Left lung (tissue), 4 donors: ENCODE measurements at regions not wholly inside any gene's neighbourhood (a gene's known extent, or its start where the extent isn't known, plus 50 kb on each side); places are given as distances from the start of the nearest gene placed in this dataset.

Experiments
- ATAC-seq: fragments of 200-7000 bp; cut with Tn5 transposase; one replicate; pipeline ENCODE4 v1.9.1; 2020; ENCODE audit warnings: moderate library complexity
- DNase-seq, 4 donors: peaks; one replicate each; pipeline ENCODE4 v3.0.0-alpha.2; 2013 to 2020
- H3K27ac ChIP-seq, 2 donors: fragments of 200-600 bp; sonication (generic) in 1 of 2; one replicate each; pipeline versions ENCODE4 v1.5.0 to v1.8.0; 2020 to 2021
- H3K27me3 ChIP-seq, 2 donors: fragments of 200-600 bp; sonication (generic) in 1 of 2; one replicate each; pipeline versions ENCODE4 v1.5.0 to v1.8.0; 2020 to 2021
- H3K36me3 ChIP-seq, 2 donors: fragments of 200-600 bp; sonication (generic) in 1 of 2; one replicate each; pipeline versions ENCODE4 v1.5.0 to v1.8.0; 2020 to 2021
- H3K4me1 ChIP-seq, 2 donors: fragments of 200-600 bp; one replicate each; pipeline ENCODE4 v1.8.0; 2021
- H3K4me3 ChIP-seq, 2 donors: fragments of 200-600 bp; sonication (generic) in 1 of 2; one replicate each; pipeline versions ENCODE4 v1.5.0 to v1.8.0; 2020 to 2021; ENCODE audit warnings: mild to moderate bottlenecking in 1 of 2
- H3K9me3 ChIP-seq, 2 donors: fragments of 200-600 bp; sonication (generic) in 1 of 2; one replicate each; pipeline versions ENCODE4 v1.5.0 to v1.8.0; 2020 to 2021
- CTCF ChIP-seq, 2 donors: fragments of 200-600 bp; sonication (generic) in 1 of 2; IDR thresholded peaks; one replicate each; pipeline versions ENCODE4 v1.5.0 to v1.8.0; 2021; ENCODE audit warnings: antibody characterized with exemption in 2 of 2
- intact Hi-C, 2 donors: fragments of 100-400 bp; cut with DNase I; formaldehyde crosslinking; loops; one replicate each; pipeline versions ENCODE4 v1.11.2 to v1.14.2; 2022
- donor health status: DM: no; HTN: yes; CAD: no.
- donor health status: DM: no; HTN: no; CAD: no.

DNA sequence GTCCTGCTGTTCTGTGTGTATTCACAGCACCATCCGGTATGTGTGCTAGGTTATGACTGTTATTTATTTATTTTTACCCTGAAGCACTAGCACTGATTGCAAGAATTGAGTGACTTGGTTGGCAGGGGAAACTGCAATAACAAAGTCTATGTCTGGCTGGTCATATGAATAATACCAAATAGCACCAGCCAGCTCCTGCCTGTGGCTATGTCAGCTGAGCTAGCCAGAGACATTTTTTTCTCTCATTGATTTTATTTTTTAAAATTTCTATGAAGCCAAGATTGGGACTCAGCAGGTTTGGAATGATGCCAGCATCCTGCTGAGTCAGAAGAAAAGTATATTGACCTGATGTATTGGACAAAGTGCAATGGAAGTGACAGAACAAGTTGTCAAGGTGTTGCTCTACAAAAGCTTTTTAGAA, 188.5 kb upstream of the CDH2 start:
- Histone ChIP-seq H3K4me1 (no peaks in the 10 kb centered on the region), H3K9me3 (no peaks in the 10 kb centered on the region), H3K27ac (no peak overlapping the region), H3K4me3 (no peak overlapping the region), H3K36me3 (no peaks in the 10 kb centered on the region), H3K27me3 (no peaks in the 10 kb centered on the region)
- no peak for TF ChIP-seq CTCF (IDR thresholded peaks at IDR 0.05)
- peak in 1 of 4 donors; percentile 0 for DNase-seq
- intact Hi-C loops = no loop called here
- ATAC-seq = peak; percentile 32

DNA sequence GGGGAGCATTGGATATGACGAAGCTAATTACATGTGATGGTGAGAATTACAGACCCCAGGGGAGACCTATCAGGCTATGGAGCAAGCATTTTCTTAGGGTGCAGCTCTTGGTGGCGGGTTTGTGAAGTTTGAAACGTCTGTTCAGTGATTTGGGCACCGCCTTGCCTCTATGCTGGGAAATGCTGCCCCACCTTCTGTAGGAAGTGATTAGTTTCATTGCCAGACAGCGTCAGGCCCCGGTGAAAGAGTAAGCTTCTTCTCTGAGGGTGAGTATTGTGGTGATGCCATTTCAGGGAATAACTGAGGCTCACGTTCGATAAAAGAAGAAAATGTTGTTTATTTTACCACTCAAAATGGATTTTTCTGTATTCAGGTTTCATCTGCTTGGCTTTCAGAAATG, 186.2 kb upstream of the CDH2 start:
- ATAC-seq (no peak), DNase-seq (no peak)
- H3K4me1 ChIP-seq = no peaks in the 10 kb centered on the region
- H3K4me3 ChIP-seq = no peak overlapping the region
- H3K9me3 ChIP-seq = no peaks in the 10 kb centered on the region
- no peaks in the 10 kb centered on the region for H3K27me3 ChIP-seq
- no peaks in the 10 kb centered on the region for H3K36me3 ChIP-seq
- no peak overlapping the region for H3K27ac ChIP-seq
- intact Hi-C loops = no loop called here
- TF ChIP-seq CTCF (IDR thresholded peaks at IDR 0.05) = no peak

DNA sequence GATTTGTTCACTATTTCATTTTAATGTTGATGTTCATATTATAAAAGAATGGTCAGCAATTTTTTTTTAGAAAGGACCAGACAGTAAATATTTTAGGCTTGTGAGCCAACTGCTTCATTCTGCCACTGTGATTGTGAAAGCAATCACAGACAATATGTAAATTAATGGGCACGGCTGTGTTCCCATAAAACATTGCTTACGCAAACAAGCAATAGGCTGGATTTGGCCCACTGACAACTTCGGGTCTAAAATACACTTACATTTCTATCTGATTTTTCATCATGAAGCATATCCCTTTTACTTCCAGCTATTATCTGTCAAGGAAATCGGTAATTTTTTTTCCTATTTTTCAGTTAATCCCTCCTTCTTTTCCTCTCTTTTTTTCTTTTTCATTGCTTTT, 182.2 kb upstream of the CDH2 start:
- intact Hi-C loops = no loop called here
- Histone ChIP-seq H3K9me3 (no peaks in the 10 kb centered on the region), H3K27ac (no peak overlapping the region), H3K4me1 (no peaks in the 10 kb centered on the region), H3K36me3 (no peaks in the 10 kb centered on the region), H3K27me3 (no peaks in the 10 kb centered on the region), H3K4me3 (no peak overlapping the region)
- no peak for TF ChIP-seq CTCF (IDR thresholded peaks at IDR 0.05)
- DNase-seq (peak in 1 of 4 donors; percentile 8), ATAC-seq (no peak)

DNA sequence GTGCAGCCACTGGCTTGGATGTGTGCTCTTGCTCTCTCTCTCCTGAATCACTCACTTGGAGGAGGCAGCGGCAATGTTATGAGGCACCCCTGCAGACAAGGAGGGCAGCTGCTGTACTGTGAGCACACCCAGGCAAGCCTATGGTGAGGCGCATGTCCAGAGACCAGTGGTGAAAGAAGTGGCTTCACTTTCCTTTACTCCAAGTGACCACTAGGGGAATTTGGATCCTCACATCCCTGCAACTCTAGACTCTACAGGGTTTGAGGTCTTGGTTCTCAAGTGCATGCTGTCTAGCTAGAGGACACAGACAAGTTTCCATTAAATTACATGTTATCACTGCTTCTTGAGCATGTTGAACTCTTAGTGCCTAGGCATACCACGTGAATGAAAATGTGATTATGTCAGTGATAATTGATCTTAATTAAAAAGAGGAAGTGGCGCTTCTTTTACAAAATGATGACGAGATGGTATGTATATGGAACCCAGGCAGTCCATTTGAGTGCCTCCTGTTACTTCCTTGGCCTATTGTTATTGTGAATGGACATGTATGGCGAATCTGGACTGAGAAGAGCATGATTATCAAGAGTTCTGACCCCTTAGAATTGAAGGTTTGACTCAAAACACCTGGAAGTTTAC, 181.0 kb upstream of the CDH2 start:
- intact Hi-C loops = no loop called here
- ATAC-seq = no peak
- Histone ChIP-seq H3K36me3 (no peaks in the 10 kb centered on the region), H3K4me3 (no peak overlapping the region), H3K4me1 (no peaks in the 10 kb centered on the region), H3K27me3 (no peaks in the 10 kb centered on the region), H3K27ac (no peak overlapping the region), H3K9me3 (no peaks in the 10 kb centered on the region)
- peak in 1 of 4 donors; percentile 0 for DNase-seq
- no peak for TF ChIP-seq CTCF (IDR thresholded peaks at IDR 0.05)

DNA sequence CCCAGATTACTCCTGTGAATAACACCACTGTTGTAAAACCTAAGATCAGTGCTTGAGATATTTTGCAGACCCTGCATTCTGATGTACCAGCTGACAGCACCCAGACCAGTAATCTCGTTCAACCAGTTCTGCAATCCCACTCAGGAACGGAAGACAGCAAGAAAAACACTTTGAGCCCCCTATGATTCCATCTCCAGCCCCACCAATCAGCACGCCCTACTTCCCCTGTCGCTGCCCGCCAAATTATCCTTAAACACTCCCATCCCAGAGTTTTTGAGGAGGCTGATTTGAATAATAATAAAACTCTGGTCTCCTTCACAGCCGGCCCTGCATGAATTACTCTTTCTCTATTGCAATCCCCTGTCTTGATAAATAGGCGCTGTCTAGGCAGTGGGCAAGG, 173.9 kb upstream of the CDH2 start:
- Histone ChIP-seq H3K27ac (no peak overlapping the region), H3K36me3 (no peaks in the 10 kb centered on the region), H3K4me3 (no peak overlapping the region), H3K4me1 (no peaks in the 10 kb centered on the region), H3K9me3 (peaks cover 0 to 7% of the 10 kb centered on the region in 2 donors), H3K27me3 (no peaks in the 10 kb centered on the region)
- intact Hi-C loops = no loop called here
- DNase-seq (no peak), ATAC-seq (no peak)
- no peak for TF ChIP-seq CTCF (IDR thresholded peaks at IDR 0.05)
